Naive thymus-derived CD4-positive, alpha-beta T cell (primary cell): ENCODE measurements at regions not wholly inside any gene's neighbourhood (a gene's known extent, or its start where the extent isn't known, plus 50 kb on each side); places are given as distances from the start of the nearest gene placed in this dataset.

ENCODE experiments used
- ATAC-seq: fragments of 150-1000 bp; cut with Tn5 transposase; 2 replicates; pipeline ENCODE4 v1.10.0; 2021; ENCODE audit warnings: mild to moderate bottlenecking, moderate library complexity
- CTCF ChIA-PET: fragments of 350-600 bp; sonication (Branson Sonifier 250); formaldehyde crosslinking; loops from one replicate; lab custom pipeline; 2021; ENCODE audit warnings: antibody characterized with exemption; lab: Charles Lee
- POLR2A ChIA-PET: fragments of 350-600 bp; sonication (Branson Sonifier 250); formaldehyde crosslinking; loops from one replicate; lab custom pipeline; 2021; ENCODE audit warnings: antibody characterized with exemption, inconsistent platforms; lab: Charles Lee
- DNase-seq, 9 donors: peaks; one replicate each; pipeline versions ENCODE4 v3.0.0 to v3.0.0-alpha.2; 2020 to 2022; ENCODE audit warnings: mixed read lengths in 1 of 9
- H3K27ac ChIP-seq: one replicate; pipeline ENCODE4 v1.7.0; 2013; ENCODE audit warnings: mild to moderate bottlenecking, low read depth, low read length, moderate library complexity
- H3K27me3 ChIP-seq, 2 donors: one replicate each; pipeline ENCODE4 v1.7.0; 2013; ENCODE audit warnings: low read length in 2 of 2, mild to moderate bottlenecking in 2 of 2, moderate library complexity in 2 of 2; ENCODE audit not compliant: control insufficient read depth in 2 of 2, insufficient read depth in 2 of 2
- H3K36me3 ChIP-seq, 3 experiments: 1 replicate in 2 of 3; 2 replicates in 1 of 3; pipeline ENCODE4 v1.7.0; 2013; ENCODE audit warnings: low read length in 3 of 3, mild to moderate bottlenecking in 3 of 3, moderate library complexity in 1 of 3; ENCODE audit not compliant: insufficient read depth in 3 of 3, control insufficient read depth in 2 of 3
- H3K4me1 ChIP-seq, 2 donors: one replicate each; pipeline ENCODE4 v1.7.0; 2013; ENCODE audit warnings: low read length in 2 of 2, mild to moderate bottlenecking in 2 of 2, moderate library complexity in 1 of 2; ENCODE audit not compliant: control insufficient read depth in 2 of 2, insufficient read depth in 2 of 2
- H3K4me3 ChIP-seq: 2 replicates; pipeline ENCODE4 v1.7.0; 2013; ENCODE audit warnings: mild to moderate bottlenecking, low read length
- H3K9me3 ChIP-seq, 3 experiments: 1 replicate in 2 of 3; 2 replicates in 1 of 3; pipeline ENCODE4 v1.7.0; 2013; ENCODE audit warnings: low read length in 3 of 3; ENCODE audit not compliant: control insufficient read depth in 2 of 3
- H3K27ac Mint-ChIP-seq, 9 donors: one replicate each; pipeline ENCODE4 v1.8.0; 2020 to 2022; ENCODE audit warnings: mixed read lengths in 9 of 9, mild to moderate bottlenecking in 8 of 9, moderate library complexity in 5 of 9, inconsistent platforms in 2 of 9
- H3K27me3 Mint-ChIP-seq, 5 donors: one replicate each; pipeline ENCODE4 v1.8.0; 2021 to 2022; ENCODE audit warnings: mixed read lengths in 5 of 5, mild to moderate bottlenecking in 1 of 5
- H3K36me3 Mint-ChIP-seq, 5 donors: one replicate each; pipeline ENCODE4 v1.8.0; 2020 to 2022; ENCODE audit warnings: mixed read lengths in 5 of 5, mild to moderate bottlenecking in 3 of 5, inconsistent platforms in 1 of 5
- H3K4me1 Mint-ChIP-seq, 7 donors: one replicate each; pipeline ENCODE4 v1.8.0; 2020 to 2022; ENCODE audit warnings: mixed read lengths in 7 of 7, mild to moderate bottlenecking in 3 of 7, inconsistent platforms in 1 of 7
- H3K4me3 Mint-ChIP-seq, 10 donors: one replicate each; pipeline ENCODE4 v1.8.0; 2020 to 2022; ENCODE audit warnings: mild to moderate bottlenecking in 10 of 10, mixed read lengths in 10 of 10, moderate library complexity in 6 of 10, inconsistent platforms in 2 of 10
- H3K9me3 Mint-ChIP-seq, 11 donors: one replicate each; pipeline ENCODE4 v1.8.0; 2020 to 2022; ENCODE audit warnings: mixed read lengths in 11 of 11, mild to moderate bottlenecking in 4 of 11, inconsistent platforms in 1 of 11, moderate library complexity in 1 of 11
- intact Hi-C, 2 donors: fragments of 100-400 bp; cut with micrococcal nuclease; formaldehyde crosslinking; loops; one replicate each; pipeline ENCODE4 v1.15.1; 2023

- Mint-ChIP-seq H3K4me3 (no peak overlapping the region), H3K36me3 (peaks cover 0 to 1% (median 0%) of the 10 kb centered on the region in 5 donors), H3K27ac (no peak overlapping the region), H3K4me1 (peaks cover 0 to 3% (median 0%) of the 10 kb centered on the region in 7 donors), H3K9me3 (peaks cover 0 to 15% (median 4%) of the 10 kb centered on the region in 11 donors), H3K27me3 (peaks cover 0 to 16% (median 0%) of the 10 kb centered on the region in 5 donors)
- ATAC-seq = no peak
- Histone ChIP-seq H3K27me3 (no peaks in the 10 kb centered on the region), H3K9me3 (no peaks in the 10 kb centered on the region), H3K4me1 (no peaks in the 10 kb centered on the region), H3K27ac (no peak overlapping the region), H3K36me3 (no peaks in the 10 kb centered on the region), H3K4me3 (no peak overlapping the region)
- DNase-seq = no peak
- intact Hi-C loops = no loop called here
- POLR2A ChIA-PET = no interaction called here
- CTCF ChIA-PET = no interaction called here
These were observed 65.1 kb downstream of the SPRY4 start for GRCh38 chr5:142259758-142260157.

GRCh38 chr5:142255831-142256230 lies 69.0 kb downstream of the SPRY4 start:
- Histone ChIP-seq H3K27me3 (no peaks in the 10 kb centered on the region), H3K36me3 (no peaks in the 10 kb centered on the region), H3K27ac (no peak overlapping the region), H3K4me1 (no peaks in the 10 kb centered on the region), H3K9me3 (no peaks in the 10 kb centered on the region), H3K4me3 (no peak overlapping the region)
- H3K27ac Mint-ChIP-seq = peak overlapping the region in 1 of 9 donors; percentile 52
- peaks cover 2 to 15% (median 4%) of the 10 kb centered on the region in 11 donors for H3K9me3 Mint-ChIP-seq
- H3K36me3 Mint-ChIP-seq = peaks cover 0 to 1% (median 0%) of the 10 kb centered on the region in 5 donors
- no peak overlapping the region for H3K4me3 Mint-ChIP-seq
- DNase-seq (no peak), ATAC-seq (no peak)
- H3K4me1 Mint-ChIP-seq = peaks cover 0 to 3% (median 0%) of the 10 kb centered on the region in 7 donors
- intact Hi-C loops = no loop called here
- CTCF ChIA-PET = no interaction called here
- POLR2A ChIA-PET = no interaction called here
- peaks cover 0 to 16% (median 0%) of the 10 kb centered on the region in 5 donors for H3K27me3 Mint-ChIP-seq

- ChIA-PET CTCF (no interaction called here), POLR2A (no interaction called here)
- DNase-seq = no peak
- Histone ChIP-seq H3K36me3 (no peaks in the 10 kb centered on the region), H3K27ac (no peak overlapping the region), H3K4me3 (no peak overlapping the region), H3K9me3 (no peaks in the 10 kb centered on the region), H3K4me1 (no peaks in the 10 kb centered on the region), H3K27me3 (no peaks in the 10 kb centered on the region)
- Mint-ChIP-seq H3K9me3 (peaks cover 2 to 15% (median 4%) of the 10 kb centered on the region in 11 donors), H3K4me1 (peaks cover 0 to 3% (median 0%) of the 10 kb centered on the region in 7 donors), H3K36me3 (peaks cover 0 to 1% (median 0%) of the 10 kb centered on the region in 5 donors), H3K27me3 (peaks cover 0 to 7% (median 0%) of the 10 kb centered on the region in 5 donors), H3K27ac (no peak overlapping the region), H3K4me3 (no peak overlapping the region)
- no peak for ATAC-seq
- intact Hi-C loops = no loop called here
These were observed 70.4 kb downstream of the SPRY4 start for GRCh38 chr5:142254431-142254830.

GRCh38 chr5:142253938-142254337 lies 70.9 kb downstream of the SPRY4 start:
- Histone ChIP-seq H3K36me3 (no peaks in the 10 kb centered on the region), H3K9me3 (no peaks in the 10 kb centered on the region), H3K27me3 (no peaks in the 10 kb centered on the region), H3K27ac (no peak overlapping the region), H3K4me3 (no peak overlapping the region), H3K4me1 (no peaks in the 10 kb centered on the region)
- Mint-ChIP-seq H3K36me3 (peaks cover 0 to 1% (median 0%) of the 10 kb centered on the region in 5 donors), H3K9me3 (peaks cover 2 to 15% (median 4%) of the 10 kb centered on the region in 11 donors), H3K4me3 (no peak overlapping the region), H3K27ac (no peak overlapping the region), H3K27me3 (peaks cover 0 to 3% (median 0%) of the 10 kb centered on the region in 5 donors), H3K4me1 (peaks cover 0 to 3% (median 0%) of the 10 kb centered on the region in 7 donors)
- ATAC-seq (no peak), DNase-seq (no peak)
- ChIA-PET CTCF (no interaction called here), POLR2A (no interaction called here)
- intact Hi-C loops = no loop called here

- Histone ChIP-seq H3K4me1 (no peaks in the 10 kb centered on the region), H3K9me3 (no peaks in the 10 kb centered on the region), H3K4me3 (no peak overlapping the region), H3K36me3 (no peaks in the 10 kb centered on the region), H3K27ac (no peak overlapping the region), H3K27me3 (no peaks in the 10 kb centered on the region)
- Mint-ChIP-seq H3K4me3 (no peak overlapping the region), H3K4me1 (peaks cover 0 to 4% (median 0%) of the 10 kb centered on the region in 7 donors), H3K36me3 (no peaks in the 10 kb centered on the region), H3K27me3 (peaks cover 0 to 4% (median 0%) of the 10 kb centered on the region in 5 donors), H3K27ac (no peak overlapping the region), H3K9me3 (peaks cover 0 to 4% (median 0%) of the 10 kb centered on the region in 11 donors)
- intact Hi-C loops = no loop called here
- DNase-seq (no peak), ATAC-seq (no peak)
- POLR2A ChIA-PET = no interaction called here
- CTCF ChIA-PET = interaction anchor here (0.6 kb wide), 1 partner anchor 1665 kb away, joined by 4 read pairs; no protein-coding TSS in a partner anchor
These were observed 74.7 kb downstream of the SPRY4 start for GRCh38 chr5:142250119-142250518.

- CTCF ChIA-PET = no interaction called here
- H3K36me3 Mint-ChIP-seq = no peaks in the 10 kb centered on the region
These were observed 75.9 kb downstream of the SPRY4 start for GRCh38 chr5:142248853-142249462.

GRCh38 chr5:142246258-142246657 lies 78.6 kb downstream of the SPRY4 start:
- DNase-seq (no peak), ATAC-seq (no peak)
- POLR2A ChIA-PET = interaction anchor here (0.6 kb wide), 1 partner anchor 86 kb away, joined by 3 read pairs; no protein-coding TSS in a partner anchor
- H3K4me3 Mint-ChIP-seq = no peak overlapping the region
- Histone ChIP-seq H3K9me3 (no peaks in the 10 kb centered on the region), H3K36me3 (no peaks in the 10 kb centered on the region), H3K4me1 (no peaks in the 10 kb centered on the region), H3K27ac (no peak overlapping the region), H3K4me3 (no peak overlapping the region), H3K27me3 (no peaks in the 10 kb centered on the region)
- intact Hi-C loops = no loop called here
- no peak overlapping the region for H3K27ac Mint-ChIP-seq
- H3K36me3 Mint-ChIP-seq = no peaks in the 10 kb centered on the region
- peaks cover 0 to 13% (median 4%) of the 10 kb centered on the region in 5 donors for H3K27me3 Mint-ChIP-seq
- CTCF ChIA-PET = interaction anchor here (0.6 kb wide), 1 partner anchor 671 kb away, joined by 4 read pairs; no protein-coding TSS in a partner anchor
- H3K4me1 Mint-ChIP-seq = peaks cover 0 to 4% (median 0%) of the 10 kb centered on the region in 7 donors
- H3K9me3 Mint-ChIP-seq = peaks cover 0 to 6% (median 2%) of the 10 kb centered on the region in 11 donors

More at GRCh38 chr5:142248853-142249462, 75.9 kb downstream of the SPRY4 start:
- intact Hi-C loops = no loop called here
- Mint-ChIP-seq H3K27me3 (peaks cover 0 to 4% (median 0%) of the 10 kb centered on the region in 5 donors), H3K9me3 (peaks cover 0 to 2% (median 0%) of the 10 kb centered on the region in 11 donors), H3K4me3 (no peak overlapping the region), H3K4me1 (peaks cover 0 to 4% (median 0%) of the 10 kb centered on the region in 7 donors), H3K27ac (no peak overlapping the region)
- POLR2A ChIA-PET = no interaction called here
- Histone ChIP-seq H3K9me3 (no peaks in the 10 kb centered on the region), H3K4me3 (no peak overlapping the region), H3K36me3 (no peaks in the 10 kb centered on the region), H3K27ac (no peak overlapping the region), H3K4me1 (no peaks in the 10 kb centered on the region), H3K27me3 (no peaks in the 10 kb centered on the region)
- no peak for ATAC-seq
- DNase-seq = no peak
